Panc1 (cell line): ENCODE measurements at regions not wholly inside any gene's neighbourhood (a gene's known extent, or its start where the extent isn't known, plus 50 kb on each side); places are given as distances from the start of the nearest gene placed in this dataset.
A peak's percentile ranks its signal among the peaks of the same experiment; 100 is the strongest.

Experiments
- ATAC-seq: fragments of 200-7000 bp; cut with Tn5 transposase; 2 replicates; pipeline ENCODE4 v1.9.1; 2020; ENCODE audit warnings: mild to moderate bottlenecking, moderate library complexity
- BruUV-seq: library from RNA; stranded (reverse); fragments of 400-500 nt; replicated peaks from 2 replicates; lab custom pipeline; 2021; lab: Mats Ljungman, UMichigan
- CTCF ChIA-PET: fragments of 300-600 bp; sonication (Branson Sonifier 250); formaldehyde crosslinking; loops from one replicate; lab custom pipeline; 2022; ENCODE audit warnings: antibody characterized with exemption; lab: Charles Lee
- POLR2A ChIA-PET: fragments of 300-600 bp; sonication (Branson Sonifier 250); formaldehyde crosslinking; loops from one replicate; lab custom pipeline; 2022; ENCODE audit warnings: antibody characterized with exemption; lab: Charles Lee
- DNase-seq: peaks from one replicate; pipeline ENCODE4 v3.0.0-alpha.2; 2010; ENCODE audit warnings: low read depth, low spot score
- H3K27ac ChIP-seq: 2 replicates; pipeline ENCODE4 v1.5.1; 2011; ENCODE audit warnings: mild to moderate bottlenecking, low read length, inconsistent platforms
- H3K27me3 ChIP-seq: fragments of 200-500 bp; sonication (Bioruptor generic); 2 replicates; pipeline ENCODE4 v1.6.0; 2014; ENCODE audit warnings: low read length, inconsistent platforms; ENCODE audit not compliant: control insufficient read depth, insufficient read depth
- H3K36me3 ChIP-seq: fragments of 200-500 bp; sonication (Bioruptor generic); 2 replicates; pipeline ENCODE4 v1.5.1; 2014; ENCODE audit warnings: inconsistent platforms, mild to moderate bottlenecking, low read length, moderate library complexity; ENCODE audit not compliant: control insufficient read depth, insufficient read depth
- H3K4me1 ChIP-seq: 2 replicates; pipeline ENCODE4 v1.5.1; 2011; ENCODE audit warnings: inconsistent platforms, mild to moderate bottlenecking, low read length, moderate library complexity; ENCODE audit not compliant: control insufficient read depth, insufficient read depth
- H3K4me3 ChIP-seq, 2 experiments: 2 replicates each; pipeline ENCODE4 v1.5.1; 2011 to 2012; ENCODE audit warnings: low read depth in 2 of 2, low read length in 2 of 2, mild to moderate bottlenecking in 2 of 2, inconsistent platforms in 1 of 2, moderate library complexity in 1 of 2
- H3K9me3 ChIP-seq: fragments of 200-500 bp; sonication (Bioruptor generic); 2 replicates; pipeline ENCODE4 v1.5.1; 2014; ENCODE audit warnings: low read depth, mild to moderate bottlenecking, inconsistent platforms, low read length, moderate library complexity; ENCODE audit not compliant: control insufficient read depth, insufficient read depth
- POLR2AphosphoS5 ChIP-seq: IDR thresholded peaks from 2 replicates; pipeline ENCODE4 v1.6.1; 2012; ENCODE audit warnings: mild to moderate bottlenecking, low read depth, low read length, moderate library complexity
- SIN3A ChIP-seq: IDR thresholded peaks from 2 replicates; pipeline ENCODE4 v1.6.1; 2012; ENCODE audit warnings: low read depth, mild to moderate bottlenecking, low read length, moderate library complexity, borderline replicate concordance; ENCODE audit not compliant: insufficient read depth
- TCF7L2 ChIP-seq: IDR thresholded peaks from 2 replicates; pipeline ENCODE4 v1.6.1; 2011; ENCODE audit warnings: mild to moderate bottlenecking, low read depth, low read length, inconsistent platforms
- in situ Hi-C: cut with HindIII; loops from 2 replicates; pipeline ENCODE4 v1.10.0; 2016; ENCODE audit warnings: low sequenced_read_pairs, low pct_unique_long_range_greater_than_20kb
- intact Hi-C: fragments of 100-400 bp; cut with micrococcal nuclease; formaldehyde crosslinking; loops from one replicate; pipeline ENCODE4 v1.10.0; 2022; ENCODE audit not compliant: unreplicated experiment
- TF ChIP-seq, protein P1 (sequence below): fragments of 450-650 bp; IDR thresholded peaks from 2 replicates; pipeline ENCODE4 v1.5.1; 2017; ENCODE audit warnings: mild to moderate bottlenecking
- TF ChIP-seq, protein P2 (sequence below), 2 experiments: IDR thresholded peaks; 2 replicates each; pipeline ENCODE4 v1.6.1; 2011 to 2012; ENCODE audit warnings: low read depth in 2 of 2, control low read depth in 1 of 2, low read length in 1 of 2, mild to moderate bottlenecking in 1 of 2, moderate library complexity in 1 of 2; ENCODE audit not compliant: insufficient read depth in 1 of 2

DNA sequence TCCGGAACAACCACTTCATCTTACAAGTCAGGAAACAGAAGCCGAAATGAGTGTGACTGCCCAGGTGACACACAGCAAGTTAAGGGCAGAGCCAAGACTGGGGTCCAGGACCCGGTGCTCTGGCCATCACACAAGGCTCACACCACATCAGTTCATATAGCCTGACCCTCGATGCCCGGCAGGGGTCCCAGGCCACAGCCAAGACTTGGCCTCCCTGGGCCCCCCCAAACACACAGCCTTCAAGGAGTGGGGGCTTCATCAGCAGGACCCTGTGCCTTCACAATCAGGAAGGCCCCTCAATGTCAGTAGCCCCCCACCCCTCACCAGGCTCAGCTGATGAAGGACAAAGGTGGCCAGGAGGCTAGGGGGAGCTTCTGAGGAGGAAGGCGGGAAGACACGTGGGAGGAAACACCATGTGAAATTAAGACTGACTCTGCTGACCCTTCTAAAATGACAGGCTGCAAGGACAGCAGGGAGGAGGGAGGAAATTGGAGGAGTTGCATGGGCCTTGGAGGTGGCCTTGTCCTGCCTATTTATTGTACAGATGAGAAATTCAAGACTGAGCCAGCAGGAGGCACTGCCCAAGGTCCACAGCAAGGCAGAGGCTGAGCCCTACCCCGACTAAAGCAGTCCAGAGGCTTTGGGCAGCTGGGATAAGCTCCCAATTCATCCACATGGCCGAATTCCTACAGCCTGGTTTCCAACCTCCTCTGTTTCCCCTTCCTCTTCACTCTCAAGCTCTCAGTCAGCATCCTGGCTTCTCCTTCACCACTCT, 216.1 kb upstream of the ZMIZ1 start:
- CTCF ChIA-PET = no interaction called here
- no TSS peak for BruUV-seq
- Histone ChIP-seq H3K27ac (no peak overlapping the region), H3K4me3 (no peak overlapping the region), H3K36me3 (no peaks in the 10 kb centered on the region), H3K27me3 (no peaks in the 10 kb centered on the region), H3K4me1 (no peaks in the 10 kb centered on the region), H3K9me3 (no peaks in the 10 kb centered on the region)
- POLR2A ChIA-PET = no interaction called here
- in situ Hi-C loops (no loop called here), intact Hi-C loops (no loop called here)
- no peak for TF ChIP-seq TCF7L2
- TF ChIP-seq, protein P1, sequence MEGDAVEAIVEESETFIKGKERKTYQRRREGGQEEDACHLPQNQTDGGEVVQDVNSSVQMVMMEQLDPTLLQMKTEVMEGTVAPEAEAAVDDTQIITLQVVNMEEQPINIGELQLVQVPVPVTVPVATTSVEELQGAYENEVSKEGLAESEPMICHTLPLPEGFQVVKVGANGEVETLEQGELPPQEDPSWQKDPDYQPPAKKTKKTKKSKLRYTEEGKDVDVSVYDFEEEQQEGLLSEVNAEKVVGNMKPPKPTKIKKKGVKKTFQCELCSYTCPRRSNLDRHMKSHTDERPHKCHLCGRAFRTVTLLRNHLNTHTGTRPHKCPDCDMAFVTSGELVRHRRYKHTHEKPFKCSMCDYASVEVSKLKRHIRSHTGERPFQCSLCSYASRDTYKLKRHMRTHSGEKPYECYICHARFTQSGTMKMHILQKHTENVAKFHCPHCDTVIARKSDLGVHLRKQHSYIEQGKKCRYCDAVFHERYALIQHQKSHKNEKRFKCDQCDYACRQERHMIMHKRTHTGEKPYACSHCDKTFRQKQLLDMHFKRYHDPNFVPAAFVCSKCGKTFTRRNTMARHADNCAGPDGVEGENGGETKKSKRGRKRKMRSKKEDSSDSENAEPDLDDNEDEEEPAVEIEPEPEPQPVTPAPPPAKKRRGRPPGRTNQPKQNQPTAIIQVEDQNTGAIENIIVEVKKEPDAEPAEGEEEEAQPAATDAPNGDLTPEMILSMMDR = no peak
- no peak for TF ChIP-seq POLR2AphosphoS5
- TF ChIP-seq, protein P2, sequence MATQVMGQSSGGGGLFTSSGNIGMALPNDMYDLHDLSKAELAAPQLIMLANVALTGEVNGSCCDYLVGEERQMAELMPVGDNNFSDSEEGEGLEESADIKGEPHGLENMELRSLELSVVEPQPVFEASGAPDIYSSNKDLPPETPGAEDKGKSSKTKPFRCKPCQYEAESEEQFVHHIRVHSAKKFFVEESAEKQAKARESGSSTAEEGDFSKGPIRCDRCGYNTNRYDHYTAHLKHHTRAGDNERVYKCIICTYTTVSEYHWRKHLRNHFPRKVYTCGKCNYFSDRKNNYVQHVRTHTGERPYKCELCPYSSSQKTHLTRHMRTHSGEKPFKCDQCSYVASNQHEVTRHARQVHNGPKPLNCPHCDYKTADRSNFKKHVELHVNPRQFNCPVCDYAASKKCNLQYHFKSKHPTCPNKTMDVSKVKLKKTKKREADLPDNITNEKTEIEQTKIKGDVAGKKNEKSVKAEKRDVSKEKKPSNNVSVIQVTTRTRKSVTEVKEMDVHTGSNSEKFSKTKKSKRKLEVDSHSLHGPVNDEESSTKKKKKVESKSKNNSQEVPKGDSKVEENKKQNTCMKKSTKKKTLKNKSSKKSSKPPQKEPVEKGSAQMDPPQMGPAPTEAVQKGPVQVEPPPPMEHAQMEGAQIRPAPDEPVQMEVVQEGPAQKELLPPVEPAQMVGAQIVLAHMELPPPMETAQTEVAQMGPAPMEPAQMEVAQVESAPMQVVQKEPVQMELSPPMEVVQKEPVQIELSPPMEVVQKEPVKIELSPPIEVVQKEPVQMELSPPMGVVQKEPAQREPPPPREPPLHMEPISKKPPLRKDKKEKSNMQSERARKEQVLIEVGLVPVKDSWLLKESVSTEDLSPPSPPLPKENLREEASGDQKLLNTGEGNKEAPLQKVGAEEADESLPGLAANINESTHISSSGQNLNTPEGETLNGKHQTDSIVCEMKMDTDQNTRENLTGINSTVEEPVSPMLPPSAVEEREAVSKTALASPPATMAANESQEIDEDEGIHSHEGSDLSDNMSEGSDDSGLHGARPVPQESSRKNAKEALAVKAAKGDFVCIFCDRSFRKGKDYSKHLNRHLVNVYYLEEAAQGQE (IDR thresholded peaks at IDR 0.05; ENCODE audit: insufficient read depth in 1 of 2, low read depth in 2 of 2, low read length in 1 of 2) = no peak
- no peak for TF ChIP-seq SIN3A
- peak; percentile 57; the same call in 1 of the 2 replicates for ATAC-seq
- DNase-seq = no peak

DNA sequence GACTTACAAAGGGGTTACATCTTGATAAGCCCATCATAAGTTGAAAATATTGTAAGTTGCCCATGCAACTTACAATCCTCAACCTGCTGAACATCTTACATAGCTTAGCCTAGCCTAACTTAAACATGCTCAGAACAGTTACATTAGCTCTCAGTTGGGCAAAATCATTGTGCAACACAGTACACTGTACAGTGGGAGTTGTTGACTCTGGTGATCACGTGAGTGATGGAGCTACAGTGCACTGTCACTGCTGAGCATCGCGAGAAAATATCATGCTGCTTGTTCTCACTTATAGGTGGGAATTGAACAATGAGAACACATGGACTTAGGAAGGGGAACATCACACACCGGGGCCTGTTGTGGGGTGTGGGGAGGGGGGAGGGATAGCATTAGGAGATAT, 214.9 kb upstream of the ZMIZ1 start:
- Histone ChIP-seq H3K27ac (no peak overlapping the region), H3K36me3 (no peaks in the 10 kb centered on the region), H3K9me3 (no peaks in the 10 kb centered on the region), H3K4me1 (no peaks in the 10 kb centered on the region), H3K4me3 (no peak overlapping the region), H3K27me3 (no peaks in the 10 kb centered on the region)
- ChIA-PET CTCF (interaction anchor here (0.6 kb wide), 1 partner anchor 248 kb away, joined by 3 read pairs; no protein-coding TSS in a partner anchor), POLR2A (no interaction called here)
- BruUV-seq = no TSS peak
- intact Hi-C loops = no loop called here
- in situ Hi-C loops = no loop called here
- TF ChIP-seq TCF7L2 = no peak
- TF ChIP-seq, protein P1 = no peak
- TF ChIP-seq, protein P2 (IDR thresholded peaks at IDR 0.05; ENCODE audit: insufficient read depth in 1 of 2, low read depth in 2 of 2, low read length in 1 of 2) = no peak
- TF ChIP-seq SIN3A = no peak
- TF ChIP-seq POLR2AphosphoS5 = no peak
- ATAC-seq = no peak
- no peak for DNase-seq
